ENCODE measurements at regions not wholly inside any gene's neighbourhood (a gene's known extent, or its start where the extent isn't known, plus 50 kb on each side); places are given as distances from the start of the nearest gene placed in this dataset.
"Not testable (repeated sequence)": the region's sequence is repeated elsewhere in the genome, so short reads cannot be mapped to it uniquely, and the experiment has no call there.

DNA sequence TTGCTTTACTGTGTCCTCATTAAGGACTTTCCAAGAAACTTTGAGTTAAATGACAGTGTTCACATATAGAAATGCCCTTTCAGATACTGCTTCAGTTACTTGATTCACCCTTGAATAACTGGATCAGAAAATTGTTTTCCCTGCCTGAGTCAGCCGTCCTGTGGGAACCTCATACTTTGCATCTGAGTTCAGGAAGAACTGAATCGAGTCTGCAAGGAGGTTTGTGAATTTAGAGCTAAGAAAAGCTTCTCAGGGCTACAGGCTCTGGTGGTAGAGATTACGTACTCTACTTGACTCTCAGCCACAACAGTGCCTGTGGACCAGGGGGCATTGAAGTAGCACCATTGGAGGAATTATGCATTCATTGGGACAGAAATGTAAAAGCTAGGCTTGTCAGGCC is 252.4 kb upstream of the C2CD4B start:
- no peak overlapping the region for H3K27ac Mint-ChIP-seq
- no peak for ATAC-seq (ENCODE audit: low read depth in 2 of 2)
- H3K4me1 Mint-ChIP-seq, result no peaks in the 10 kb centered on the region
- H3K36me3 Mint-ChIP-seq, result no peaks in the 10 kb centered on the region
- no peak overlapping the region for H3K4me3 Mint-ChIP-seq
- no peak for DNase-seq
- peaks cover 0 to 17% (median 14%) of the 10 kb centered on the region in 3 donors for H3K27me3 Mint-ChIP-seq
- peaks cover 0 to 4% (median 0%) of the 10 kb centered on the region in 7 donors for H3K9me3 Mint-ChIP-seq

DNA sequence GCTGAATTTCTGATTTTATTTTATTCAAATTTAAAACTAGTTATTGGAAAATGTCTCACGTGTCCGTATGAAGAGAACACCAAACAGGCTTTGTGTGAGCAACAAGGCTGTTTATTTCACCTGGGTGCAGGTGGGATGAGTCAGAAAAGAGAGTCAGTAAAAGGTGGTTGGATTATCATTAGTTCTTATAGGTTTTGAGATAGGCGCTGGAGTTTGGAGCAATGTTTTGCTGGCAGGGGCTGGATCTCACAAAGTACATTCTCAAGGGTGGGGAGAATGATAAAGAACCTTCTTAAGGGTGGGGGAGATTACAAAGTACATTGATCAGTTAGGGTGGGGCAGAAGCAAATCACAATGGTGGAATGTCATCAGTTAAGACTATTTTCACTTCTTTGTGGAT is 253.4 kb upstream of the C2CD4B start:
- H3K9me3 Mint-ChIP-seq; H3K27ac Mint-ChIP-seq; H3K4me1 Mint-ChIP-seq; H3K4me3 Mint-ChIP-seq; DNase-seq; H3K36me3 Mint-ChIP-seq; ATAC-seq (ENCODE audit: low read depth in 2 of 2): not testable (repeated sequence)
- H3K27me3 Mint-ChIP-seq, result peaks cover 0 to 14% (median 11%) of the 10 kb centered on the region in 3 donors

DNA sequence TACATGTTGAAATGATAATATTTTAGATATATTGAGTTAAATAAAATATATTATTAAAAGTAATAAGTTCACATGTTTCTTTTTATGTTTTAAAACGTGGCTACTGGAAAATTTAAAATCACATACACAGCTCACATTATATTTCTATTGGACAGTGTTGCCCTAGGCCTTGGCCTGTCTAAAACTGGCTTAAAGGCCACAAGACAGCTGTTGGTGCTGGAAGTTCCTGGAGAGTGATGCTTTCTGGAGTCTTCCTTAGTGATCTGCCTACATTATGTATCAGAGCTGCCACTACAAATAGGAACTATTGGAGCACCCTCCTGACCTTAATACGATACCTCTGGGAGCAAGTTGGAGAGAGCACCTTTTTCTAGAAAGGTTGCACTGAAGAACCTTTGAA is 254.1 kb upstream of the C2CD4B start:
- DNase-seq (no peak), ATAC-seq (ENCODE audit: low read depth in 2 of 2) (no peak)
- Mint-ChIP-seq H3K27ac (no peak overlapping the region), H3K4me3 (no peak overlapping the region), H3K36me3 (no peaks in the 10 kb centered on the region), H3K4me1 (no peaks in the 10 kb centered on the region), H3K9me3 (peaks cover 0 to 4% (median 0%) of the 10 kb centered on the region in 7 donors), H3K27me3 (peaks cover 0 to 14% (median 11%) of the 10 kb centered on the region in 3 donors)

DNA sequence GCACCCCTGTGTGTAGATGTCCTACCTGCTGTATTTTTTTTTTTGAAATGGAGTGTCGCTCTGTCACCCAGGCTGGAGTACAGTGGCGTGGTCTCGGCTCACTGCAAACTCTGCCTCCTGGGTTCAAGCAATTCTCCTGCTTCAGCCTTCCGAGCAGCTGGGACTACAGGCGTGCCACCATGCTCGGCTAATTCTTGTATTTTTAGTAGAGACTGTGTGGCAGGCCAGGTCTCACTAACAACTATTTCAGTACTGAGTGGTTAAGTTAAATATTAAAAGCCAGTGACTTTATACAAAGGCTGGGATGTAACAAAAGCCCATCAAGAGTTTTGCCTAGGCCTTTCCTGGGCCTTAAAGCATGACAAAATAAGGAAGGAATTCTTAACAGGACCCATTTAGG is 255.3 kb upstream of the C2CD4B start:
- not testable (repeated sequence) for DNase-seq; H3K4me3 Mint-ChIP-seq; ATAC-seq (ENCODE audit: low read depth in 2 of 2); H3K27ac Mint-ChIP-seq; H3K36me3 Mint-ChIP-seq; H3K9me3 Mint-ChIP-seq; H3K4me1 Mint-ChIP-seq
- H3K27me3 Mint-ChIP-seq, result peaks cover 0 to 11% (median 9%) of the 10 kb centered on the region in 3 donors

DNA sequence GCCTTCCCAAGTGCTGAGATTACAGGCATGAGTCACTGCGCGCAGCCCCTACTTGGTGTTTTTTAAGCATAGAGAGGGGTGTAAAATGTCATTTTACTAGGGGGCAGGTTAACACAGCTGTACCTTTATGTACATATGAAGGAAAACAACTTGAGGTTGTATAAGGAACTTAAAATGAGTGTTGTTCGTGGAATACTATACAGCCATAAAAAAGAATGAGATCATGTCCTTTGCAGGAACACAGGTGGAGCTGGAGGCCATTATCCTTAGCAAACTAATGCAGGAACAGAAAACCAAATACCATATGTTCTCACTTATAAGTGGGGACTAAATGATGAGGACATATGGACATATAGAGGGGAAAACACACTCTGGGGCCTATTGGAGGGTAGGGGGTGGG is 256.2 kb upstream of the C2CD4B start:
- Mint-ChIP-seq H3K4me3 (no peak overlapping the region), H3K36me3 (no peaks in the 10 kb centered on the region)

DNA sequence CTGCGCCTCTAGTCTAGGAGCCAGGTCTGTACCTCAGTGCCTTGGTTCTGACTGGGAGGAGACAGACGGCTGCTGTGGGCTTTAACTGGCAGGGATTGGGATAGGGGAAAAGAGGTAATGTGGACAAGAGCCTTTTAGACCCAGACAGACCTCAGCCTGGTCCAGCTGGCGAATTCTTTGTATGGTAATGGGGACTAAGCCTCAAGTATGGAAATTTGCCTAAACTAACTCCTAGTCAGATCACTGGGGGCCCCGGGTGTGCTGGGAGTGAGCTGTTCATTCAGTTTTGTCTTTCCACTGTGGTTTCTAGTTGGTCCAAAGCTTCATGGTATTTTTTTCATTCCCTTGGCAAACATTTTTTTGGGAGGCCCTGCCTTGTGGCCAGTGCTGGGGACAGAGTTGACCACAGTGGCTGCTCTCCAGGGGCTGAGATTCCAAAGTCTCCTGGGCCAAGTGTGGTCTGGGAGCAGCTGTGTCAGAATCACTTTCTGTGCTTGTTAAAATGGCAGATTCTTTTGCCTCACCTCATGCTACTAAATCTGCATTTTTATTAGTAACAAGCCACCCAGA is 261.4 kb upstream of the C2CD4B start:
- H3K9me3 Mint-ChIP-seq, result no peaks in the 10 kb centered on the region
- H3K36me3 Mint-ChIP-seq, result no peaks in the 10 kb centered on the region
- H3K27ac Mint-ChIP-seq, result no peak overlapping the region
- no peaks in the 10 kb centered on the region for H3K4me1 Mint-ChIP-seq
- no peak overlapping the region for H3K4me3 Mint-ChIP-seq
- H3K27me3 Mint-ChIP-seq, result no peaks in the 10 kb centered on the region
- DNase-seq (no peak), ATAC-seq (ENCODE audit: low read depth in 2 of 2) (no peak)

More for the DNA sequence above, 256.2 kb upstream of the C2CD4B start:
- Mint-ChIP-seq H3K27me3 (peaks cover 0 to 11% (median 6%) of the 10 kb centered on the region in 3 donors), H3K4me1 (no peaks in the 10 kb centered on the region), H3K27ac (no peak overlapping the region), H3K9me3 (peaks cover 0 to 4% (median 0%) of the 10 kb centered on the region in 7 donors)
- no peak for DNase-seq
- ATAC-seq (ENCODE audit: low read depth in 2 of 2), result no peak

DNA sequence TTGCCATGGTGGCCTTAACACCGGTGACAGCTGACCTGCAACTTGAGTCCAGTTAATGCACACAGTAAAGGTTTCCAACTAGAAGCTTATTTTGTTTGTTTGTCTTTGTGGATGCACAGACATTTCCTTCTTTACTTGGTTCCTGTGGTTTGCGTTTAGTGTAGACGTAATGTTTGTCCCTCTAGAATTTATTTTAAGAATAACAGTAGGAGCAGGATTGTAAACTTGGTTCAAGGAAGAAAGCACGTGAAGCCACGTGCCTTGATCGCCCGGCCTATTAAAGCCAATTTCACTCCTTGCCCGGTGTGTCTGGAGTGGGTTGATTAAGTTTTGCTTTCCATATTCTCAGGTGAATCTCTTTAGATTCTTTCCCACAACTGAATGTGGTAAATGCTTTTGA is 263.2 kb upstream of the C2CD4B start:
- Mint-ChIP-seq H3K4me3 (no peak overlapping the region), H3K27me3 (no peaks in the 10 kb centered on the region), H3K4me1 (no peaks in the 10 kb centered on the region), H3K9me3 (no peaks in the 10 kb centered on the region), H3K27ac (no peak overlapping the region), H3K36me3 (no peaks in the 10 kb centered on the region)
- DNase-seq (no peak), ATAC-seq (ENCODE audit: low read depth in 2 of 2) (no peak)

DNA sequence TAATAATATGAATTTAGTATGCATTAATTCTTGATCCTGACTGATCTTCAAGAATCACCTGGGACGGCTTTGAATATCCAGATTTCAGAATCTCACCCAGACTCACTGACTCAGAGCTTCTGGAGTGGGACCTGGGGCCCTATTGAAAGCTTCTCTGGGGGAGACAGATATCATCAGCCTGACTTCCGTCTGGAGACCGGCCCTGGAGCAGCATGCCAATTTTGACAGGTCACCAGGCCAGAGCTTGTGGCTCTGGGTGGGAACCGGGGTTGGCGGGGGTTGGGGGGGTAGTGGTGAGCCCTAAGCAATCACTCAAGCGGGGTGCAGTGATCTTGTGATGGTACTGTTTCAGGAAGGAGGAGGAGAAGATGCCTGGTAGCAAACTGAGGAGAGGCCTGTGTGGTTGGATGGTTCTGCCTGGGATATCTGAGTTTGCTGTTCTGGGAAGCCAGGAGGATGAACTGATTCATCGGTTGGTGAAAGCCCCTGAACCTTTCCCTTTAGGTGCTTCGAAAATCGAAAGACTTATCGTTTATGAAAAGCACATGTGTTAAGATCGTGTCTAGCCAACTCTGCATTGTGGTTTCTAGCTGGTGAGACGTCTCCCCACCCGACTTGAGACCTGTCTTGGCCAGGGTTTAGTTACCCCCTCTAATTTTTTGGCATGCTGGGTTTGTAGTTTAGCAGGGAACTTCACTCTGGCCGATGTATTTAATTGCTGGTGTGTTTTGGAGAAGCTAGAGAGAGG is 263.9 kb upstream of the C2CD4B start:
- Mint-ChIP-seq H3K4me1 (no peaks in the 10 kb centered on the region), H3K27ac (no peak overlapping the region), H3K36me3 (no peaks in the 10 kb centered on the region), H3K9me3 (no peaks in the 10 kb centered on the region), H3K27me3 (no peaks in the 10 kb centered on the region), H3K4me3 (no peak overlapping the region)
- no peak for ATAC-seq (ENCODE audit: low read depth in 2 of 2)
- no peak for DNase-seq

DNA sequence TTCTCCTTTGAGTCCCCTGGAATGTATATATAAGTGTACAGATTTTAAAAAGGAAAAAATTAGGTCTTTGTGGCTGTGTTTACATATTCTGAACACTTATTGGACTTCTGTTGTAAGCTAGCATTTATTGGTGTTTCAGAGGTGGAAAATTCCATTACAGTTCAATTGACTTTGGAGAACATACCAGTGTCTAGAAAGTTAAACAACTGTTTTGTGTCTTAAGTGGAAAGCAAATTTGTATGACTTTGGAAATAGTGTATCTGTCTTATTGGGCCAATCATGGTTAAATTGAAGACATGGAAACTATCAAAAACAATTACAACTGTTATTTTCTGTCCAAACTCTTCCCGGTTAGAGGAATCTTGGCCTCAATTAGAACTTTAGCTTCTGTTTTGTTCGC is 265.0 kb upstream of the C2CD4B start:
- Mint-ChIP-seq H3K27me3 (no peaks in the 10 kb centered on the region), H3K4me3 (no peak overlapping the region), H3K27ac (no peak overlapping the region), H3K36me3 (no peaks in the 10 kb centered on the region), H3K4me1 (no peaks in the 10 kb centered on the region), H3K9me3 (no peaks in the 10 kb centered on the region)
- no peak for DNase-seq
- ATAC-seq (ENCODE audit: low read depth in 2 of 2), result no peak

DNA sequence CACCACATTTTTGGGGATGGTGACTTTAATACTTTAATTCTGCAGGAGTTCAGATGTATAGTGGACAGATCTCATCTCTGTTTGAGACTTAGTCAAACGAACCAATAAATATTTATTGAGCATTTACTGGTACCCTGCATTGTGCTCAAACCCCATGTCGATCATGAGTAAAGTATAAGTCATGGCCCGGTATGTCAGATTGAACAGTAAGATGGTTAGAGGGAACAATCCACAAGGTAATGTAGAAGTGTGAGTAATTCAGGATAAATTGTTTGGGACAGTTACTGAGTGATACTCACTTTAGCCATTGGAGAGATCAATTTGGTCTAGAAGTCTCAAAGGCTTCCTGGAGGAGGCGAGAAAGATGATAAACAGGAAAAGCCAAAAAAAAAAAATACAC is 265.5 kb upstream of the C2CD4B start:
- ATAC-seq (ENCODE audit: low read depth in 2 of 2), result no peak
- Mint-ChIP-seq H3K36me3 (no peaks in the 10 kb centered on the region), H3K4me1 (no peaks in the 10 kb centered on the region), H3K27me3 (no peaks in the 10 kb centered on the region), H3K4me3 (no peak overlapping the region), H3K27ac (no peak overlapping the region), H3K9me3 (no peaks in the 10 kb centered on the region)
- DNase-seq, result no peak

DNA sequence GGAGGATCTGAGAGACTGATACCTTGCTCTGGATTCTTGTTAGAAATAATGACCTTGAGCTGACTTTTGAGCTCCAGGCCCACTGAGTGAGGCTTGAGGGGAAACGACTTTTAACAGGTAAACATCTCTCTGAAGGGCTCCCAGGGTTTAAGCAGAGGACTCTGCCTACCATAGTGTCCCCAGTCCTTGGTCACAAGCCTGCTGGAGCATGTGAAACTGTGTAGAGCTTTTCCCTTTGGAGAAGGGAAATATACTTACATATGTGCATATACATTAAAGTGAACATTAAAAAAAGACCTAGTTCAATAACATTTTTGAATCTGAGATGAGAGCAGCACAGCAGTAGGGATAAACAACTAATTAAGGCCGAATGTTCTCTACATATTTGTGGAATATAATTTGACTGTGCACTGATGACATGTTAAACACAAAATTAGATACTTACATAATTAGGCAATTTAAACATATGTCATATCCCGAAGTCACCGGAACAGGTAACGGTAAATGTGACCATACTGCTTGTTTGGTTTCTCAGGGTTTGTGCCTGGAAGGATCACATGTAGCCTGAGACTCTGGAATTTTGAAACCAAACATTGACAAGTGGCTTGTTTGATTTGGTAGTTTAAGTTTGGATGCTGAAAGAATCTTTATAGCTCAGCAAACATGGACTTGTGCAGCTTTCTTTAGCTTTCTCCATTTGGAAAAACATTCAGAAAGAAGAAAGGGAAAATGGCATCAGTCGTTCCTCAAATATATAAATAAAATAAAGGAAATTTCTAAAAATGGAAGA is 266.1 kb upstream of the C2CD4B start:
- H3K36me3 Mint-ChIP-seq, result no peaks in the 10 kb centered on the region
- no peaks in the 10 kb centered on the region for H3K4me1 Mint-ChIP-seq
- no peak overlapping the region for H3K4me3 Mint-ChIP-seq
- H3K9me3 Mint-ChIP-seq, result peaks cover 0 to 5% (median 0%) of the 10 kb centered on the region in 7 donors
- no peak for ATAC-seq (ENCODE audit: low read depth in 2 of 2)
- no peak for DNase-seq
- H3K27me3 Mint-ChIP-seq, result peaks cover 0 to 6% (median 0%) of the 10 kb centered on the region in 3 donors
- no peak overlapping the region for H3K27ac Mint-ChIP-seq

DNA sequence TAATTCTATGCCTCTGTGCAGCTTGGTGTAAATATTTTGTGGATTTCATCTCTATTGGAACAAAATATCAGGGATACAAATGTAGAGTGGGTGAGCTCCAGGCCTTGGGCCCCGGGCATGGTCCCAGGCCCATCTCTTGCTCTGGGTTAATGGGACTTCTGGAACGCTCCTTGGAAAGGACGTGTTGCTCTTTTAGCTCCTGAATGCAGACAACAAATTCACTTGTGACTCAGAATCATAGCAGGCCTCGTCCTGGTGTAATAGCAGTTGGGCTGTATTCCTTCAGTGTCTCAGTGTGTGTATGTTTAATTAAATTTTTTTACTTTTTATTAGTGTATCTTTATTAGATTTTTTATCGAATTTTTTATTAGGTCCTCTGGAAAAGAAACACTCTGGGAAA is 266.7 kb upstream of the C2CD4B start:
- H3K27me3 Mint-ChIP-seq, result peaks cover 0 to 7% (median 0%) of the 10 kb centered on the region in 3 donors
- H3K4me1 Mint-ChIP-seq, result no peaks in the 10 kb centered on the region
- H3K27ac Mint-ChIP-seq, result no peak overlapping the region
- ATAC-seq (ENCODE audit: low read depth in 2 of 2), result no peak
- no peaks in the 10 kb centered on the region for H3K36me3 Mint-ChIP-seq
- no peak overlapping the region for H3K4me3 Mint-ChIP-seq
- no peak for DNase-seq
- peaks cover 0 to 5% (median 0%) of the 10 kb centered on the region in 7 donors for H3K9me3 Mint-ChIP-seq

DNA sequence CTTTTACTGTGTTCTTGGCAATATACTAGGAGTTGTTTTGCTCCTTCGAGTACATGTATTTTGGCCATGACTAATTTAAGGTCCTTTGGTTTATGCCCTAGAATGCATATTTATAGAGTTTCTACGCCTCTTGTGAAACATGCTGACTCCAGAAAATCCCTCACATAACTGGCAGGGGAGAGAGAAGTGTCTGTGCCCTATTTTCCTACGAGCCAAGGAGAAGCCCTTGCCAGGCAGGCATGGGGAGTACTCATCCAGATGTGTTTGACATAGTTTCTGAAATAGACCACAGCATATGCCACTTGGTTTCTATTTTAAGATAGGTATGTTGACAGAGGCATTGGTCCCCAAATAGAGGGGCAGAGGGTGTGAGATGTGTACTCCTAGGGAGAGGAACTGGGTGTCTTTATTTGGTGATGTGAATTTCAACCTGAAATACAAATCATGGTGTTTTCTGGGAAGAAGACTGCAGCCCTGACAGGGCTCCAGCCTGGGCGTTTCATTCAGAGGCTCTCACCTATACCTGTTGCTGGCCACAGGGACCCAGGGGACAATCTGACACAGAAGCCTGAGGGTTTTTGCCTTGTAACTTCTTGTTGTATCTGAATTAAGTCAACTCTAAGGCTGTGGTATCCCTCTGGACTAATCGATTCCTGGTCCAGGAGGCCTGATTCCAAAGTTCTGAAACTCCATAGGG is 267.8 kb upstream of the C2CD4B start:
- Mint-ChIP-seq H3K4me3 (no peak overlapping the region), H3K27me3 (peaks cover 0 to 7% (median 6%) of the 10 kb centered on the region in 3 donors), H3K9me3 (peaks cover 0 to 5% (median 0%) of the 10 kb centered on the region in 7 donors), H3K4me1 (no peaks in the 10 kb centered on the region), H3K36me3 (no peaks in the 10 kb centered on the region), H3K27ac (no peak overlapping the region)
- no peak for DNase-seq
- no peak for ATAC-seq (ENCODE audit: low read depth in 2 of 2)

Measured in naive B cell (primary cell).